GM12878 (cell line): ENCODE measurements at regions not wholly inside any gene's neighbourhood (a gene's known extent, or its start where the extent isn't known, plus 50 kb on each side); places are given as distances from the start of the nearest gene placed in this dataset.

ENCODE experiments used
- ATAC-seq: fragments of 200-7000 bp; cut with Tn5 transposase; 3 replicates; pipeline ENCODE4 v1.9.1; 2020; ENCODE audit warnings: mild to moderate bottlenecking, moderate library complexity
- BruUV-seq: library from RNA; stranded (reverse); fragments of 400-500 nt; replicated peaks from 2 replicates; lab custom pipeline; 2021; lab: Mats Ljungman, UMichigan
- CTCF ChIA-PET: fragments of 300-600 bp; sonication (Branson Sonifier 250); formaldehyde crosslinking; extraction: SDS; loops from one replicate; lab custom pipeline; 2021; ENCODE audit warnings: inconsistent platforms; lab: Yijun Ruan, JAX
- POLR2A ChIA-PET: fragments of 350-600 bp; formaldehyde crosslinking; extraction: SDS; loops from one replicate; lab custom pipeline; 2021; ENCODE audit warnings: inconsistent platforms; lab: Charles Lee
- RAD21 ChIA-PET: fragments of 300-600 bp; sonication (Branson Sonifier 250); formaldehyde crosslinking; loops from one replicate; lab custom pipeline; 2023; ENCODE audit warnings: antibody characterized with exemption; ENCODE audit not compliant: unreplicated experiment; lab: Charles Lee
- SMC1A ChIA-PET: fragments of 300-600 bp; sonication (Branson Sonifier 250); formaldehyde crosslinking; loops from one replicate; lab custom pipeline; 2023; ENCODE audit not compliant: unreplicated experiment, uncharacterized antibody; lab: Charles Lee
- DNase-seq: peaks from one replicate; pipeline ENCODE4 v3.0.0-alpha.2; 2011; ENCODE audit warnings: low read depth, low spot score
- FAIRE-seq: peaks from 3 replicates; lab custom pipeline; 2011; peaks lifted over from hg19 to GRCh38; lab: Jason Lieb, UNC
- H2AFZ ChIP-seq: 2 replicates; pipeline ENCODE4 v1.6.0; 2011; ENCODE audit warnings: low read depth, low read length, control low read depth; ENCODE audit not compliant: control insufficient read depth
- H3K27ac ChIP-seq: 2 replicates; pipeline ENCODE4 v1.5.1; 2011; ENCODE audit warnings: control low read depth; ENCODE audit not compliant: control insufficient read depth, insufficient read depth
- H3K27me3 ChIP-seq, 2 experiments: replicated peaks in 1 of 2; 2 replicates each; pipeline versions ENCODE4 v1.6.0 to v1.6.1; 2011; ENCODE audit warnings: low read length in 1 of 2; ENCODE audit not compliant: control insufficient read depth in 2 of 2, insufficient read depth in 2 of 2
- H3K36me3 ChIP-seq, 2 experiments: 2 replicates each; pipeline ENCODE4 v1.5.1; 2011; ENCODE audit warnings: low read length in 1 of 2; ENCODE audit not compliant: control insufficient read depth in 2 of 2, insufficient read depth in 2 of 2
- H3K4me1 ChIP-seq: 2 replicates; pipeline ENCODE4 v1.6.1; 2011; ENCODE audit warnings: mild to moderate bottlenecking, low read length, moderate library complexity, mixed read lengths; ENCODE audit not compliant: control insufficient read depth, insufficient read depth
- H3K4me2 ChIP-seq: 2 replicates; pipeline ENCODE4 v1.6.0; 2011; ENCODE audit warnings: control low read depth; ENCODE audit not compliant: control insufficient read depth, insufficient read depth
- H3K4me3 ChIP-seq: fragments of 200-600 bp; sonication (generic); 2 replicates; pipeline ENCODE4 v1.5.1; 2016
- H3K79me2 ChIP-seq: 2 replicates; pipeline ENCODE4 v1.6.0; 2011; ENCODE audit warnings: low read length; ENCODE audit not compliant: control insufficient read depth, insufficient read depth
- H3K9ac ChIP-seq: 2 replicates; pipeline ENCODE4 v1.8.0; 2011; ENCODE audit warnings: low read length, control low read depth, mixed read lengths; ENCODE audit not compliant: control insufficient read depth, insufficient read depth
- H3K9me3 ChIP-seq: replicated peaks from 3 replicates; pipeline ENCODE4 v1.5.1; 2011; ENCODE audit warnings: mild to moderate bottlenecking, low read length; ENCODE audit not compliant: control insufficient read depth, insufficient read depth
- H4K20me1 ChIP-seq: 2 replicates; pipeline ENCODE4 v1.6.0; 2011; ENCODE audit not compliant: control insufficient read depth, insufficient read depth
- BCLAF1 ChIP-seq: fragments of 450-650 bp; IDR thresholded peaks from 2 replicates; pipeline ENCODE4 v1.6.1; 2017; ENCODE audit warnings: antibody characterized with exemption, mild to moderate bottlenecking, moderate library complexity
- DPF2 ChIP-seq: fragments of 450-650 bp; IDR thresholded peaks from 2 replicates; pipeline ENCODE4 v1.6.1; 2017; ENCODE audit warnings: mild to moderate bottlenecking
- NBN ChIP-seq: fragments of 450-650 bp; IDR thresholded peaks from 2 replicates; pipeline ENCODE4 v1.6.1; 2016
- SMC3 ChIP-seq: IDR thresholded peaks from 2 replicates; pipeline ENCODE4 v1.6.1; 2011; ENCODE audit warnings: low read length, improper control_type of control experiment, borderline replicate concordance
- WGBS: methylation state at CpG from one replicate; pipeline ENCODE4 v1.1.6; 2016; ENCODE audit warnings: low lambda C conversion rate; ENCODE audit not compliant: insufficient replicate concordance, insufficient coverage; ENCODE audit errors: missing lambda C conversion rate; 5-methylcytosine and 5-hydroxymethylcytosine counted together
- in situ Hi-C: fragments of 300-500 bp; cut with MboI; formaldehyde crosslinking; loops from 9 replicates; pipeline ENCODE4 v1.14.3; 2018; ENCODE audit warnings: mixed read lengths
- intact Hi-C: fragments of 100-400 bp; cut with micrococcal nuclease; formaldehyde crosslinking; loops from one replicate; pipeline ENCODE4 v1.14.2; 2022; ENCODE audit not compliant: unreplicated experiment
- TF ChIP-seq, protein P1 (sequence below): fragments of 450-650 bp; conservative IDR thresholded peaks from 2 replicates; pipeline ENCODE4 v1.6.1; 2017; ENCODE audit warnings: mild to moderate bottlenecking, moderate library complexity
- TF ChIP-seq, protein P2 (sequence below): fragments of 450-650 bp; IDR thresholded peaks from 2 replicates; pipeline ENCODE4 v1.6.1; 2017; ENCODE audit warnings: mild to moderate bottlenecking, moderate library complexity

- ChIA-PET SMC1A (no interaction called here), CTCF (no interaction called here), RAD21 (no interaction called here), POLR2A (no interaction called here)
- in situ Hi-C loops = no loop called here
- Histone ChIP-seq H3K36me3 (no peaks in the 10 kb centered on the region), H4K20me1 (no peaks in the 10 kb centered on the region), H3K9ac (no peak overlapping the region), H3K4me3 (no peak overlapping the region), H3K79me2 (no peaks in the 10 kb centered on the region), H3K4me1 (no peaks in the 10 kb centered on the region), H3K4me2 (no peak overlapping the region), H2AFZ (no peak overlapping the region), H3K27me3 (no peaks in the 10 kb centered on the region), H3K9me3 (no peaks in the 10 kb centered on the region), H3K27ac (no peak overlapping the region)
- ATAC-seq (no peak), DNase-seq (no peak), FAIRE-seq (no peak)
- 4% methylated on average over 2 of the region's 2 CpGs for WGBS
- intact Hi-C loops = no loop called here
- no TSS peak for BruUV-seq
- TF ChIP-seq DPF2 (no peak), SMC3 (no peak), BCLAF1 (no peak), NBN (no peak)
- TF ChIP-seq, protein P1, sequence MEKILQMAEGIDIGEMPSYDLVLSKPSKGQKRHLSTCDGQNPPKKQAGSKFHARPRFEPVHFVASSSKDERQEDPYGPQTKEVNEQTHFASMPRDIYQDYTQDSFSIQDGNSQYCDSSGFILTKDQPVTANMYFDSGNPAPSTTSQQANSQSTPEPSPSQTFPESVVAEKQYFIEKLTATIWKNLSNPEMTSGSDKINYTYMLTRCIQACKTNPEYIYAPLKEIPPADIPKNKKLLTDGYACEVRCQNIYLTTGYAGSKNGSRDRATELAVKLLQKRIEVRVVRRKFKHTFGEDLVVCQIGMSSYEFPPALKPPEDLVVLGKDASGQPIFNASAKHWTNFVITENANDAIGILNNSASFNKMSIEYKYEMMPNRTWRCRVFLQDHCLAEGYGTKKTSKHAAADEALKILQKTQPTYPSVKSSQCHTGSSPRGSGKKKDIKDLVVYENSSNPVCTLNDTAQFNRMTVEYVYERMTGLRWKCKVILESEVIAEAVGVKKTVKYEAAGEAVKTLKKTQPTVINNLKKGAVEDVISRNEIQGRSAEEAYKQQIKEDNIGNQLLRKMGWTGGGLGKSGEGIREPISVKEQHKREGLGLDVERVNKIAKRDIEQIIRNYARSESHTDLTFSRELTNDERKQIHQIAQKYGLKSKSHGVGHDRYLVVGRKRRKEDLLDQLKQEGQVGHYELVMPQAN = no peak
- TF ChIP-seq, protein P2, sequence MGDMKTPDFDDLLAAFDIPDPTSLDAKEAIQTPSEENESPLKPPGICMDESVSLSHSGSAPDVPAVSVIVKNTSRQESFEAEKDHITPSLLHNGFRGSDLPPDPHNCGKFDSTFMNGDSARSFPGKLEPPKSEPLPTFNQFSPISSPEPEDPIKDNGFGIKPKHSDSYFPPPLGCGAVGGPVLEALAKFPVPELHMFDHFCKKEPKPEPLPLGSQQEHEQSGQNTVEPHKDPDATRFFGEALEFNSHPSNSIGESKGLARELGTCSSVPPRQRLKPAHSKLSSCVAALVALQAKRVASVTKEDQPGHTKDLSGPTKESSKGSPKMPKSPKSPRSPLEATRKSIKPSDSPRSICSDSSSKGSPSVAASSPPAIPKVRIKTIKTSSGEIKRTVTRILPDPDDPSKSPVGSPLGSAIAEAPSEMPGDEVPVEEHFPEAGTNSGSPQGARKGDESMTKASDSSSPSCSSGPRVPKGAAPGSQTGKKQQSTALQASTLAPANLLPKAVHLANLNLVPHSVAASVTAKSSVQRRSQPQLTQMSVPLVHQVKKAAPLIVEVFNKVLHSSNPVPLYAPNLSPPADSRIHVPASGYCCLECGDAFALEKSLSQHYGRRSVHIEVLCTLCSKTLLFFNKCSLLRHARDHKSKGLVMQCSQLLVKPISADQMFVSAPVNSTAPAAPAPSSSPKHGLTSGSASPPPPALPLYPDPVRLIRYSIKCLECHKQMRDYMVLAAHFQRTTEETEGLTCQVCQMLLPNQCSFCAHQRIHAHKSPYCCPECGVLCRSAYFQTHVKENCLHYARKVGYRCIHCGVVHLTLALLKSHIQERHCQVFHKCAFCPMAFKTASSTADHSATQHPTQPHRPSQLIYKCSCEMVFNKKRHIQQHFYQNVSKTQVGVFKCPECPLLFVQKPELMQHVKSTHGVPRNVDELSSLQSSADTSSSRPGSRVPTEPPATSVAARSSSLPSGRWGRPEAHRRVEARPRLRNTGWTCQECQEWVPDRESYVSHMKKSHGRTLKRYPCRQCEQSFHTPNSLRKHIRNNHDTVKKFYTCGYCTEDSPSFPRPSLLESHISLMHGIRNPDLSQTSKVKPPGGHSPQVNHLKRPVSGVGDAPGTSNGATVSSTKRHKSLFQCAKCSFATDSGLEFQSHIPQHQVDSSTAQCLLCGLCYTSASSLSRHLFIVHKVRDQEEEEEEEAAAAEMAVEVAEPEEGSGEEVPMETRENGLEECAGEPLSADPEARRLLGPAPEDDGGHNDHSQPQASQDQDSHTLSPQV = no peak
Observed at GRCh38 chr11:23931443-23931842, 565.4 kb upstream of the LUZP2 start.
